ENCODE measurements at regions not wholly inside any gene's neighbourhood (a gene's known extent, or its start where the extent isn't known, plus 50 kb on each side); places are given as distances from the start of the nearest gene placed in this dataset.
"Not testable (repeated sequence)": the region's sequence is repeated elsewhere in the genome, so short reads cannot be mapped to it uniquely, and the experiment has no call there.

DNA sequence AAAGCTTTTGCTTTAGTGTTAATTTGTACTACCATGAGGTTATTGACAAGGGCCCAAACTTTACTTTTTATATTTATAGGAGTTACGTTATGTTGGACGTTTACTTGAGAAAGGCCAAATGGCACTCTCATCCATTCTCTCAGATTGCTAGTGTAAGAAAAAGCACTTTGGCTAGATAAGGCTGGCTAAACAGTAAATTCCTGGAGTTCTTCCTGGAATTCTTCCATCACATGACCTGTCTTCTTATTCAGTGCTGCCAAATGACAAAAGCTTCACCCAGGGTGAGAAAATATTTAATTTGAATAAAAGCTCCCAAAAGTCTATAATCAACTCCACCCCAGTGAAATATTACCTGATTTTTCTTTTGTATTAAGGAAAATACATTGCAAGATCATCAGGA, 1568.9 kb upstream of the ACO1 start:
- DNase-seq (ENCODE audit: low read depth): no peak

DNA sequence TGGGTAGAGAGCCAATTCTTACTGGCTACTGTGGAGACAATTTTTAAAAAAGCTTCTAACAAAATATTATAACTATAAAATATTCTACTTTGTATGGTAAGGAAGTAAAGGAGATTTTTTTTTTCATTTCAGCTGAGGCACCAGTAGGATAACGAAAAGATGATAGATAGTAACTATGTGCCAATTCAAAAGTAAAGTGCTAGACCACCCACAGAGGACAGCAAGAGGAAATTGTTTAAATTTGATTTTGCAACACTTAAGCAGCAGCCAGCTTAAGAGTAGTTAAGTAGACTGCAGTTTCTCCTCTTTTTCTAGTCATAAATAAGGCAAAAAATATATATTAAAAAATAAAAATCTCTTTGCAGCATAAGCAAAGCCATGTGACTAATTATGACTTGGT, 1539.3 kb upstream of the ACO1 start:
- no peak for DNase-seq (ENCODE audit: low read depth)

DNA sequence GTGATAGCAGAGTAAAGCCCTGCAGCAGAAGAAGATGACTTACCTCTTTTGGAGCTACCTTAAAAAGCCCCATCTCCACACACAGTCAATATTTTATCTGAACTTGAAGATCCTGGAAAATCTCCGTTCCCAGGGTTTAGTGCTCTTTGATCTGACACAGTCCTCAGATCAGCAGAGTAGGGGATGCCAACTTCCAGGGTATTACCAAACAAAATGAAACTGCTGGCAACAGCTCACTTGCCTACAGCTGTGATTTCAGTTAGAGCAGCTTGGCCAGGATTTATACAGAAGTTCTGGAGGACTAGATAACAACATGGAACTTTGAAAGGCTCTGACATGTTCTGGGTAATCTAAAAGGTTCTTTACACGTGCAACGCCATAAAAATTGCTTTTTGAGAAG, 1537.8 kb upstream of the ACO1 start:
- DNase-seq (ENCODE audit: low read depth): no peak

DNA sequence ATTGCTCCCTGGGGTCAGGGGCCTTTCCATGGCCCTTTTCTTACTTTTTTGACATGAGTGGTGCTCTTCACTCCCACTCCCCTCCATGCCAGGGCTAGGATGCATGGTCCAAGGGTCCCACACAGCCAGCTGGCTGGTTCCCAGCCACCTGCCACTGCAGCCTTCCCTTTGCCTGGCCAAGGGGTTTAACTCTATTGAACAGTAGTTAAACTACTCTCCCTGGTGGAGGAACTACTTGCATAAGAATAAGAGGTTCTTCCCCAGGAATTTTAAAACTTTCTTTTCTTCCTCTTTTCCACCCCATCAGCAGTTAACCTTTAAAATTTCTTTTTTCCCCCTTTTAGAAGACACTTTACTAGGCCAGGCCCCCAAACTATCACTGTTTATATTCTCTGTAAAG, 1532.8 kb upstream of the ACO1 start:
- no peak for DNase-seq (ENCODE audit: low read depth)

DNA sequence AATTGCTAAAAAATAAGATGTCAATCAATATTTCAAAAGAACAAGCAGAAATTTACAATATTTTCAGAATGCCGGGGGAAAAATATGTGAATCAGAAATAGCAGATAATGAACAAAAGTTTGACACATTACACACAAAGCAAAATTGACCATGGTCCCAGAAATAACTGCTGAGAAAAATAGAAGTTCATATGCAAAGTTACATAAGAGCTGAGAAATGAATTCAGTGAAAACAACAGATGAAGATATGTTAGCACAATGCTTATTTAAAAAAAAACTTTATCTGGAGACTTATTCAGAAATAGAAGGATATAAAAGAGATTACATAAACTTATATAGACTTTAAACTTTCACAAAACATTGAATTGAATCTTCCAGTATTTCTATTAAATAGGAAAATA, 1483.7 kb upstream of the ACO1 start:
- no peak for DNase-seq (ENCODE audit: low read depth)

DNA sequence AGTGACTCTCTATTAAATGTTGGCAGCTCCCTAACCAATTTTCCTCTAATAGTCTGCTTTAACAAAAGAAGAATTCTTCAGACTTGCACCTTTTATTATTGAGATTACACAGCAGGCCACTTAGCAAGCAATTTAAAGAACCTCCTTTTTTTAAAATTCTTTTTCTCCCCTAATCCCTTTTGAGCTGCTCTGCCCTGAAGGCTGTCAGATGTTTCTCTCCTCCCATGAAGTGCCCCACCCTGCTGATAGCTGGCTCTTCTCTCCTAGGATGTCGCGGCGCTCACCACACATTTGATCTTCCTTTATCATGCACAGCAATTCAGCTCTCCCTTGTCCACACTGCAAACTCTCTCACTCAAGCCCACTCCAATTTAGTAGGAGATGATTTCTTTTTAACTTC, 1471.1 kb upstream of the ACO1 start:
- no peak for DNase-seq (ENCODE audit: low read depth)

DNA sequence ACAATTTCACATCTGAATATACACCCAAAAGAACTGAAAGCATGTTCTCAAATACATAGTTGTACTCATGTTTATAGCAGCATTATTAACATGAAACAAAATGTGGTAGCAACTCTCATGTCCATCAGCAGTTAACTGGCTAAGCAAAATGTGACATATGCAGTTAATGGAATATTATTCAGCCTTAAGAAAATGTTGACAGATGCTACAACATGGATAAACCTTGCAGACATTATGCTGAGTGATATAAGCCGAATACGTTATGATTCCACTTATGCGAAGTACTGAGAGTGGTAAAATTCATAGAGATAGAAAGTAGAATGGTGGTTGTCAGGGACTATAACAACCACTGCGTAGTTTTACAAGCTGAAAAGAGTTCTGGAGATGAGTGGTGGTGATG, 1469.0 kb upstream of the ACO1 start:
- DNase-seq (ENCODE audit: low read depth): no peak

DNA sequence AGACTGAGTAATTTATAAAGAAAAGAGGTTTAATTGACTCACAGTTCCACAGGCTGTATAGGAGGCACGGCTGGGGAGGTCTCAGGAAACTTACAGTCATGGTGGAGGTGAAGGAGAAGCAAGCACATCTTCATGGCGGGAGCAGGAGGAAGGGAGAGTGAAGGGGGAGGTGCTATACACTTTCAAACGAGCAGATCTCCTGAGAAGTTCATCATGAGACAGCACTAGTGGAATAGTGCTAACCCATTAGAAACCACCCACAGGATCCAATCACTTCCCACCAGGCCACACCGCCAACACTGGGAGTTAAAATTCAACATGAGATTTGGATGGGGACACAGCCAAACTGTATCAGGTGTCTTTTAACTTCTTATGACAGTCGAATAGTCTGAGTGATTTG, 1459.3 kb upstream of the ACO1 start:
- DNase-seq (ENCODE audit: low read depth): no peak

DNA sequence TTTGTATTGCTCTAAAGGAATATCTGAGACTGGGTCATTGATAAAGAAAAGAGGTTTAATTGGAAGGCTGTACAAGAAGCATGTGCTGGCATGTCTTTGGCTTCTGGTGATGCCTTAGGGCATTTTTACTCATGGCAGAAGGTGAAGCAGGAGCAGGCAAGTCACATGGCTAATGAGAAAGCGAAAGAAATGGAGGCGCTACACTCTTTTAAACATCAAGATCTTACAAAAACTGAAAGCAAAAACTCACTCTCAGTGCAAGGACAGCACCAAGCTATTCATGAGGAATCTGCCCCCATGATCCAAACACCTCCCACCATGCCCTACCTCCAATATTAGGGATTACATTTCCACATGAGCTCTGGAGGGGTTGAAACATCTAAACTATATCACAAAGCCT, 1458.8 kb upstream of the ACO1 start:
- DNase-seq (ENCODE audit: low read depth): no peak

DNA sequence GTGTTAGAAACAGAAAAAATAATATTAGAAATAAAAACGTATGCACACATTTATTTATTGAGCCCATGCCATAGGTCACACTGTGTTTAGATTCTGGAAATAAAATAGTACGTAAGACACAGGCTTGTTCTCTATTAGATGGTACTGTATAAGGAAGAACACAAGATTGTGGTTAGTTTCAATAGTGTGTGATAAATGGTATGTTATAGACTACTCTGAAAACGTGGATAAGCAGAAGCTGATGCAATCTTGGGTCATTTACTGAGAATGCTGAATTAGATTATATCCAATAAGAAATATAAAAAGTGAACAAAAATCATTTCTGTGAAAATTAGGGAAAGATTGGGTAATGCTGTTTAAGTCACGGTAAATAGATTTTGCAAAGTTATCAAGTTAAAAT, 1456.4 kb upstream of the ACO1 start:
- no peak for DNase-seq (ENCODE audit: low read depth)

DNA sequence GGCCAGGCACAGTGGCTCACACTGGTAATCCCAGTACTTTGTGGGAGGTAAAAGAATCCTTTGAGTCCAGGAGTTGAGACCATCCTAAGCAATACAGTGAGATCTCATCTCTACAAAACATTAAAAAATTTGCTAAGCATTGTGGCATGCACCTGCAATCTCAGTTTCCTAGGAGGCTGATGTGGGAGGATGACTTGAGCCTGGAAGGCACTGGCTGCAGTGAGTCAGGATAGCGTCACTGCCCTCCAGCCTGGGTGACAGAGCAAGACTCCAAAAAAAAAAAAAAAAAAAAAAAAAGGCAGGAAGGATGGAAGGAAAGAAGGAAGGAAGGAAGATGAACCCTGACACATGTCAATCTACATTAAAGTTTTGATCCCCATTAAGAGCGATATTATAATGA, 1452.2 kb upstream of the ACO1 start:
- DNase-seq (ENCODE audit: low read depth): no peak

DNA sequence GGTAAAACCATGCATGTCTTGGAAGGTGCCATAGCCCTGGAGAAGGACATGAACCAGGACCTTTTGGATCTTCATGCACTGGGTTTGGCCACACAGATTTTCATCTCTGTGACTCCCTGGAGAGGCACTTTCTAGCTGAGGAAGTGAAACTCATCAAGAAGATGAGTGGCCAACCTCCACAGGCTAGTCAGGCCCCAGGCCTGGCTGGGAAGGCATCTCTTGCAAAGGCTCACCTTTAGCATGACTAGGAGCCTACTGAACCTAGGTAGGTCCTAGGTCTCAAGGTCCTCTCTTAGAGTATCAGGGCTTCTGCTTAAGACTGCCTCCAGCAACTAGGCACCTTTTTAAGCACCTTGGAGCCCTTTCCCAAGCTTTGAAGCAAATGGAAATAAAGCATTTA, 1448.7 kb upstream of the ACO1 start:
- no peak for DNase-seq (ENCODE audit: low read depth)

DNA sequence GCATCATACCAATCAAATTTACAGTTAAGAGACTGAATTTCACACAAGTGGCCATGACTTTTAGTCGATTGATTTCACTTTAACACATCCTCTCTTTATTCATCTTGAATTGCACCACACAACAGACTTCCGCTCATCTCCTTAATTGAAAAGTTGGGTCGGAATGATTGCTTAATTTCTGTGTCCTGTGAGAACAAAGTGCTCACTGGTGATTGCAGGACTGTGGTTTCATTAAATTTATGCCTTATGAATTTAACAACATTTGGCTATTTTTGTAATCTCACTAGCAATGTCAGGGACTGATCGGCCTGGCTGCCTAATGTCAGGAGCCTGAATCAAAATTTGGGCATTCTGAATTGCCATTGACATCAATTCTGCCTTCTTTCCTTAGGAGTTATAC, 1447.3 kb upstream of the ACO1 start:
- no peak for DNase-seq (ENCODE audit: low read depth)

DNA sequence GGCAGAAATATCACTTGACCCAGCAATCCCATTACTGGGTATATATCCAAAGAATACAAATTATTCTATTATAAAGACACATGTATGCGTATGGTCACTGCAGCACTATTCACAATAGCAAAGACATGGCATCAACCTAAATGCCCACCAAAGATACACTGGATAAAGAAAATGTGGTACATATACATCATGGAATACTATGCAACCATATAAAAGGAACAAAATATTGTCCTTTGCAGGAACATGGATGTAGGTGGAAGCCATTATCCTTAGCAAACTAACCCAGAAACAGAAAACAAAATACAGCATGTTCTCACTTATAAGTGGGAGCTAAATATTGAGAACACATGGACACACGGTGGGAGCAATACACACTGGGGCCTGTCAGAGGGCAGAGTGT, 1441.6 kb upstream of the ACO1 start:
- not testable (repeated sequence) for DNase-seq (ENCODE audit: low read depth)

DNA sequence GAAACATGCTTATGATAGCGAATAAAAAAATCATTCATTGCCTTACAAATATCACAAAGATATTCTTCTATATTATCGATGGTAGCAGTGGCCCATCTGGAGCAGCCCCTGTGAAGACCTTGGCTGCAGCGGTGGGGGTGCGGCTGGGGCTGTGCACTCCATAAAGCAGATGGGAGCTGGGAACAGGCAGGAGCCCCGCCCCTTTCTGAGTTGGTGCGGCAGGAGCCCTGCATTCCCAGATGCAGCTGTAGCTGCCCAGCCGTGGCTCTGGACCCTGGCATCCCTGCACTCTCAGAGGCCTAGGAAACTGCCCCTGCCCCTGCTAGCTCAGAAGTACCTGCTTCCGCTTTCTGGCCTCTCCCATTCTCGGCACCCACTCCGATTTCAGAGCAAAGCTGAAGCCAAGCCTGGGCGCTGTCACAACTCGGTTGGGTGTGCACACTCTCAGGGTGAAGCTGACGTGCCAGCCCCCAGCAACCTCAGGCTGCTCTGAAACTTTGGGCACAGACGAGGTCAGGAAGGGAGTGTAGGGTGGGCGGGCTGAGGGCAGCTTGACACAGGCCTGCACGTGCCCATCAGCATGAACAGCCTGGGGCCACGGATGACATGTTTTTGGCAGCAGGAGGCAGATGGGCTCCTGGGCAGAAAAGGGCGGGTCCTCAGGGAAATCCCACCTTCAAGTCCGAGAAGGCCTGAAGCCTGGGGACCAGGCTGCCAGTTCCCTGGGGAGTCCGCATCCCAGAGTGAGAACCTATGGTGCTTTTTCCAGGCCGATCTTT, 1440.8 kb upstream of the ACO1 start:
- DNase-seq (ENCODE audit: low read depth): no peak

DNA sequence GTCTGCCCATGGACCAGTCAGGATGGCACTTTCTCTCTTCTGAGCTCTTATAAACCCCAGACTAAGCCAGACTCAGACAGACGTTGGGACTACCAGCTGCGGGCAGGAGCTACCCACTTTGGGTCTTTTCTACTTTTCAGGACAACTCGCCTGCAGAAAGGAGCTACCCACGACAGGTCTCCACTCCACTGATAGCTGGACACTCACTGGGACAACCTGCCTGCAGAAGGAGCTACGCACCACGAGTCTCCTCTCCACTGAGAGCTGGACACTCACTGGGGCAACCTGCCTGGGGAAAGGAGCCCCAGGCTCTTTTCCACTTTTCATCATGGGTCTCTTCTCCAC, 1440.2 kb upstream of the ACO1 start:
- no peak for DNase-seq (ENCODE audit: low read depth)

DNA sequence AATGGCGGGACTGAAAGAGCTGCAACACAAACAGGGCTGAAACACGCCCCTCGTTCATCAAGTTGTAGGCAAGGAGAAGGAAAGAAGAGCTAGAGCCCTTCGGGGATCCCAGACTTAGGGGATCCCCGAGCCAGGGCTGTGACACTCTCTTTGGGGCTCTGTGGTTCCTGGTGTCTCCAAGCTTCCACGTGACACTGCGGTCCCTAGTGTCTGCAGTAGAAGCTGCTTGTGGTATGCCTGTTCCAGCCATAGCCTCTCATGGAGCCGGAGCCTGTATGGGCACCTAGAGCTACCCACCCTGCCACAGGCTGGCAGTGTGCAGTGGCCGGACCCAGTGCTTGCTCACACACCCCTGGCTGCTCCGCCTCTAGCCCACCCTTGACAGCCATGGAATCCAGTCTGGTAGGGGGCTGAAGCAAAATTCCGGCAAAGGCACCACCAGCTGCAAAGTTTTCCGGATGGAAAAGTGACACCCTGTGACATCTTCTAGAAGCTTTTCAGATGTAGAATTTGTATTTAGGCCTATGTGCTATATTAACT, 1439.6 kb upstream of the ACO1 start:
- no peak for DNase-seq (ENCODE audit: low read depth)

DNA sequence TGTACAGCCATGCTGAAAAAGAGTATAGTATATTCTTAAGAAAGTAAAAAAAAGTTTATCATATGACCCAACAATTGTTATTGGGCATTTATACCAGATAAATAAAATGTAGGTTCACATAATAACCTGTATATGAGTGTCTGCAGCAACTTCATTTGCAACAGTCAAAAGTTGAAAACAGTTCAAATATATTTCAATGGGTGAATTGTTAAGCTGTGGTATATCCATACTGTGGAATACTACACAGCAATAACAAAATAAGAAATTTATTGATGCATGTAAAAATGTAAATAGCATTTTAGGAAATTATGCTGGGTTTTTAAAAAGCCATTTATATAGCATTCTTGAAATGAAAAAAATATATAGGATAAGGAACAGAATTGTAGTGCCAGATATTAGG, 1420.1 kb upstream of the ACO1 start:
- DNase-seq (ENCODE audit: low read depth): no peak

DNA sequence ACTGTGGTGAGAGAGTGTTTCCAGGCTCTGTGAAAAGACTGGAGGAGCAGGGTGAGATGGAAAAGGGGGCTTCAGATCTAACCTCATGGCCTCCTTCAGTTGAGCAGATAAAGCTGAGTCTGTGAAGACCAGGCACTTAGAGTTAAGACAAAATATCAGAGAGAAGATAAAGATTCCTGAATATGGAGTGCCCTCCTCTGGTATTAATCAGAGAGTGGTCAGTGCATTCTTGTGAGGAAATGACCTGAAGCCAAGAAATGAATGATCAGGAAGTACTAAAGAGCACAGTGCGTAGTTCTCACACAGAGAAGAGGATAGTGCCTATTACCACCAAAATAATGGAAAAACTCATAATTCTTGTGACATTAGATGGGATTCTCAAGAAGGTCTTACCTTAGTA, 1417.0 kb upstream of the ACO1 start:
- DNase-seq (ENCODE audit: low read depth): no peak

DNA sequence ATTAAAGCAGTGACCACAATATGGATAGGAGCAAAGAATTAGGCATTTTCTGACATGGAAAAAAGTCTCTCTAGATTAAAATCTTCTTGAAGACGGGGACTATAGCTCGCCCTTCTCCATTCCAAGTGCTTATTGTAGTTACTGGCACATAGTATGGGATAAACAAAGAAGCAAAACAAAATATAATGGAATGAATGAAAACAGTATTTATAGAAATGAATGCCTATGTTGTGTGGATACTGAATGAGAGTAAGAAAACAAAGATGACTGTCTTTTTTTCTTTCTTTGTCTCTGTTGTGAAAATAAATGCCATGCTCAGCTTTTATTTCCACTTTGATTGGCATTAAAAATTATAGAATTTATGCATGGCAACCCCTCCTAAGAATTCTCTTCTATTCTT, 1414.3 kb upstream of the ACO1 start:
- DNase-seq (ENCODE audit: low read depth): no peak

DNA sequence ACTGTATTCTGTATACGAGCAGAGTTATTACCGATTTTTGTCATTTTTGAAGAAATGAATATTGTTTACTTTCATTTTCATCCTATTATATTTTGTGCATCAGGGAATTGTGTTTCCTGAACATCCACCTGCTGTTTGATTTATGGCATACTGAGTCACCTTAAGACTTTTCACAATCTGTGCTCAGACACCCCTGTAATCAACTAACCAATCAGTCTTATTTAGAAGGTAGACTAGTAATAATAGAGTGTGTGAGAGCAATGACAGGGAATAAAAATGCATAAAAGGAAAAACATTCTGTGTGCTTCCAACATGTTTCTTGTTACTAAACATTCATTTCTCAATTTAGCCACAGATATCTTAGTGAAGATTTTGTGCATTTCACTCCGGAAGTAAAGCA, 1413.6 kb upstream of the ACO1 start:
- no peak for DNase-seq (ENCODE audit: low read depth)

DNA sequence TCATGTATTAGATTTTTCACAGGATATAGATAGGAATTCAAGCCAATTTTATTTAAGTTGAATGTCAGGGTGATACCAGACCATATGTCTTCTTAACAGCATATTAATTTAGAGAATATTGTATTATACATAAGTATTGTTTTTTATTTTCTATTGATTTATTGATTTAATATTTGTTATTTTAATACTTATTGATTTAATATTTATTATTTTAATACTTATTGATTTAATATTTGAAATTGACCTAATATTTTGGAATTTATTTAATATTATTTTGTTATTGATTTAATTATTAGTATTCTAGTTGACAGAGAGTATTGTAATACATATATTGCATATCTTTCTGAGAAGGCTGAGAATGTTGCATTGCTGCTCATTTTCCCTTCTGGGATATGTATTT, 1411.8 kb upstream of the ACO1 start:
- no peak for DNase-seq (ENCODE audit: low read depth)

DNA sequence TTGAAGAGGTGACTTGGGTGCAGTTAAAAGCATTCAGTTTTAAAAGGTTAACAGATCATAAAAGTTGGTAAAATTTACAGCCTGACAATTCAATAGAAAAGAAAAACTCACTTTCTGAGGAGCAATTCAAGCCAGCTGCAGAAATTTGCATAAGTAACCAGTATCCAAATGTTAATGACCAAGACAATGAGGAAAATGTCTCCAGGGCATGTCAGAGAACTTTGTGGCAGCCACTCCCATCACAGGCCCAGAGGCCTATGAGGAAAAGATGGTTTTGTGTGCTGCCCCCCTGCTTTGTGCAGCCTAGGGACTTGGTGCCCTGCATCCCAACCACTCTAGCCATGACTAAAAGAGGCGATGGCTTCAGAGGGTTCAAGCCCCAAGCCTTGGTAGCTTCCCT, 1406.5 kb upstream of the ACO1 start:
- DNase-seq (ENCODE audit: low read depth): no peak

DNA sequence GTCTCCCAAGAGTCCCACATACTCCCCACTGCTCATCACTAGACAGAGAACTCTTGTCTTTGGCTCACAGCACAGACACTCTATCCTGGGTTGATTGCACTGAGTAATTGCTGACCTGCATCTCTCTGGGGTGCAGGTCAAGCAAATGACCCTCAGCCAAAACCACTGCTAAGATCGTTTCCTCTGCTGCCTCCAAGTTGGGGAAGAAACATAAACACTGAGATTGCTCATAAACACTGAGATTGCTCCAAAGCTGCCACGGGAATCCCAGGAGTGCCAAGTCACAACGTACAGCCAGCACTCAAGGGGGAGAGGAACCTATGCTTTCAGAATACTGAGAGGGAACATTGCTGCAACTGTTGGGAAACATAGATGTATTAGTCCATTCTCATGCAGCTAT, 1402.1 kb upstream of the ACO1 start:
- DNase-seq (ENCODE audit: low read depth): no peak
